ENCODE measurements at regions not wholly inside any gene's neighbourhood (a gene's known extent, or its start where the extent isn't known, plus 50 kb on each side); places are given as distances from the start of the nearest gene placed in this dataset.

DNA sequence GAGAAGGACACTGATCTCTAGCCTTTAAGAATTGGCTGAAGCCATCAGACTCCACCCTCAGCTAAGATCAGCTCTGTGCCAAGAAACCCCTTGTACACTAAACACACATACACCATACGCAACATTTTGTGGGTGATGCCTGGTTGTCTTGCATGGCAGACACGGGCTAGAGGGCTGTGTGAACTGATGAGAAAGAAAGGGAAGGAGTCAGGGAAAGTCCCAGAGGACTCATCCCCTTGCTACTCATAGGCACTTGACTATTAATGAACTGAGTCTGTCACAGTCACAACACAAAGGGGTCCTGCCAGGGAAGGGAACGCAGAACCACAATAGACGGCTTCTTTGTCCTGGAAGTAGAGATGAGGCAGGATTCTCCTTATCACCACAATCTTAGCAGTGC is 80.8 kb downstream of the EMP1 start:
- TF ChIP-seq, protein P1, sequence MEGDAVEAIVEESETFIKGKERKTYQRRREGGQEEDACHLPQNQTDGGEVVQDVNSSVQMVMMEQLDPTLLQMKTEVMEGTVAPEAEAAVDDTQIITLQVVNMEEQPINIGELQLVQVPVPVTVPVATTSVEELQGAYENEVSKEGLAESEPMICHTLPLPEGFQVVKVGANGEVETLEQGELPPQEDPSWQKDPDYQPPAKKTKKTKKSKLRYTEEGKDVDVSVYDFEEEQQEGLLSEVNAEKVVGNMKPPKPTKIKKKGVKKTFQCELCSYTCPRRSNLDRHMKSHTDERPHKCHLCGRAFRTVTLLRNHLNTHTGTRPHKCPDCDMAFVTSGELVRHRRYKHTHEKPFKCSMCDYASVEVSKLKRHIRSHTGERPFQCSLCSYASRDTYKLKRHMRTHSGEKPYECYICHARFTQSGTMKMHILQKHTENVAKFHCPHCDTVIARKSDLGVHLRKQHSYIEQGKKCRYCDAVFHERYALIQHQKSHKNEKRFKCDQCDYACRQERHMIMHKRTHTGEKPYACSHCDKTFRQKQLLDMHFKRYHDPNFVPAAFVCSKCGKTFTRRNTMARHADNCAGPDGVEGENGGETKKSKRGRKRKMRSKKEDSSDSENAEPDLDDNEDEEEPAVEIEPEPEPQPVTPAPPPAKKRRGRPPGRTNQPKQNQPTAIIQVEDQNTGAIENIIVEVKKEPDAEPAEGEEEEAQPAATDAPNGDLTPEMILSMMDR (IDR thresholded peaks at IDR 0.05; ENCODE audit: insufficient read depth, low read length, missing control alignments): no peak
- CTCF ChIA-PET: interaction anchor here (0.9 to 8.8 kb wide), 5 partner anchors 10 to 890 kb away, joined by 5 to 116 read pairs (median 11); no protein-coding TSS in a partner anchor
- POLR2A ChIA-PET: no interaction called here

DNA sequence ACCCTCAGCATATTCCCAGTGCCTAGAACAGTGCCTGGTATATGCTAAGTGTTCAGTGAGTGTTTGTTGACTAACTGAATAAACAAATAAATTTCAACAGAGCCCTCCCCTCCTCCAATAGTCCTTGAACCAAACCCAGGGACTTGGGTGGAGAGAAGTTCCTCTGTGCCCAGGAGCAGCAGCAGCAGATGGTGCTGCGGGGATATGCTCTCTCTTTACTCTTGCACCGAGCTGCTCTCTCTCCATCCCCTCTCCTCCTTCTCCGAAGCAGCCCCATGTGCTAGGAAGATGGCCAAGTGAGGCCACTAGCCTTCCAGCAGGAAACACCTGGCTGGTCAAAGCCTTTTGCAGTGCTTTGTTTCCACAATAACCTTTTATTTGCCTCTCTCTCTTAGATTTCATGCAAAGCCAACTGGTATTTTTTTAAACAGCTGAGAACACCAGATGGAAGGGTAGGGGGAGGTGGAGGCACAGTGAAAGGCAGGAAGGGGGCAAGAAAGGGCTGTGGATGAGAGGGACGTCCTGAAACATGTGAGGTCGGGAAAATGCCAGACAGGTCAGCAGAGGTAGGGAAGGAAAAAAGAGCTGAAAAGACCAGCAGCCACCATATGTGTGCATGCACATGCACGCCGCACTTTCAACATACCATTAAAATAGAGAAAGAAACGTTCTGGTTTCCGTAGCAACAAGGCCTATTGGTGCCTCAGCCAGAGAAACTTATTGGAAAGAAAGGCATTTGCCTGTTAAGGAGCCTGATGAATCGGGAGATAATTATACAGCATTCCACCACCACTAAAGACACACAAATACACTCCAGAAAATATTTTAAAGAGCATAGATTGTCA is 78.9 kb downstream of the EMP1 start:
- no peak for DNase-seq (ENCODE audit: low read depth, low spot score)
- no peak overlapping the region for H3K4me3 ChIP-seq (ENCODE audit: low read depth, low read length)
- ChIA-PET CTCF (interaction anchor here (0.7 to 1.8 kb wide), 5 partner anchors 9 to 260 kb away, joined by 3 to 7 read pairs (median 6); no protein-coding TSS in a partner anchor), POLR2A (no interaction called here)
- TF ChIP-seq, protein P1 (IDR thresholded peaks at IDR 0.05; ENCODE audit: insufficient read depth, low read length, missing control alignments): no peak

More for the DNA sequence above, 80.8 kb downstream of the EMP1 start:
- DNase-seq (ENCODE audit: low read depth, low spot score): no peak
- H3K4me3 ChIP-seq (ENCODE audit: low read depth, low read length): no peak overlapping the region

DNA sequence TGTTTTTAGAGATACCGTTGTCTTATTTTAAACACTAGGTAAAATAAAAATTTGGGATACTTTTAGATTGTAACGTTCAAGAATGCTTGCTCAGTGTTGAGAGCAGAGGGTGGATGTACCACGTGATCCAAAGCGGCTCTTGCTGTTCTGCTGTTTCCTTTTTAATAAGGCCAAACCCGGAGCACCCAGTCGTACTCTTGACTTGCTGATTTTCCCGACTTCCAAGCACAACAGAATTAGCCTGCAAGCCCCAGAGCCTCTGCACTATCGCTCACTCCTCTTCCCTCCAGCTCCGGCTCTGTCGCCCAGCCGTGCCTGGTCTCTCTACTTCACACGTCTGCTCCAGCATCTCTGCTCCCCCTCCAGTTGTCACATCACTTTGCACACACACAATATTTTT is 77.3 kb downstream of the EMP1 start:
- TF ChIP-seq, protein P1 (IDR thresholded peaks at IDR 0.05; ENCODE audit: insufficient read depth, low read length, missing control alignments): no peak
- POLR2A ChIA-PET: no interaction called here
- CTCF ChIA-PET: interaction anchor here (3.8 to 5.5 kb wide), 2 partner anchors 18 to 261 kb away, joined by 22 to 40 read pairs; no protein-coding TSS in a partner anchor
- no peak for DNase-seq (ENCODE audit: low read depth, low spot score)
- H3K4me3 ChIP-seq (ENCODE audit: low read depth, low read length): no peak overlapping the region

DNA sequence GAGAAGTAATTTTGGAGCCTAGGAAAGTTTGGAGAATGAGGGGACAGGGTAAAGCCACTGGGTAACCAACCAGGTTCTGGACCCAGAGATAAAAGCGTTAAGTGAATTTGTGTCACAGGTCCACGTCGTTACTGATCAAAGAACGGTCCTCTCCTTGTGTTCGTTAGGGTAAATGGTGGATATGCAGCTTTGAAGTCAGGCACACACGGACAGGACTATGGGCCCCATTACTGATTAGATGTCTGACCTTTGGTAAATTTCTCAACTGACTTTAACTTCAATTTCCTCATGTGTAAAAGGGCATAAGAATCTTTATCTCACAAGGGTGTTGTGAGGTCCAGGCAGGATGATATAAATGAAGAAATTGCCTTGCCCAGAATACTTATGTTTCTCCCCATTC is 76.6 kb downstream of the EMP1 start:
- no peak for DNase-seq (ENCODE audit: low read depth, low spot score)
- POLR2A ChIA-PET: no interaction called here
- CTCF ChIA-PET: interaction anchor here (1.0 to 5.5 kb wide), 3 partner anchors 17 to 357 kb away, joined by 3 to 40 read pairs (median 22); no protein-coding TSS in a partner anchor
- no peak overlapping the region for H3K4me3 ChIP-seq (ENCODE audit: low read depth, low read length)
- TF ChIP-seq, protein P1 (IDR thresholded peaks at IDR 0.05; ENCODE audit: insufficient read depth, low read length, missing control alignments): no peak

DNA sequence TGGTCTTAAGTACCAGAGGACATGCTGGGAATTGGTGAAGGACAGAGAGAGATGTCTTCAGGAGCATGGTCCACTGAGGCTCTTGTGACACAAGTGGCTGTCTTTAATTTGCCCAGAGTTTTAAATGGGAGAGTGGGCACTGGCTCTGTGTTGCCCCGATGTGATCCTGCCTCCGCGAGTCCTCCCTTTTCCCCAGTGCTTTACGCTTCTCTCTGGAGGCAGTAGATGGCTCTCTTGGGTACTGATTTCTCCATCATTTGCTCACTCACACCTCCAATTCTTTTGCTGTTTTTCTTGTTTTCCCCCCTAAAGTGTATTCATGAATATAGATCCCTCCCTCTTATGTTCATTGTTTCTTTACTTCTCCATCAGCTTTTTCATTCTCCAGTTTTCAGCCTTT is 74.3 kb downstream of the EMP1 start:
- CTCF ChIA-PET: interaction anchor here (1.0 to 5.5 kb wide), 5 partner anchors 8 to 390 kb away, joined by 3 to 40 read pairs (median 10); no protein-coding TSS in a partner anchor
- TF ChIP-seq, protein P1 (IDR thresholded peaks at IDR 0.05; ENCODE audit: insufficient read depth, low read length, missing control alignments): no peak
- DNase-seq (ENCODE audit: low read depth, low spot score): no peak
- H3K4me3 ChIP-seq (ENCODE audit: low read depth, low read length): no peak overlapping the region
- POLR2A ChIA-PET: no interaction called here
